ENCODE measurements at regions not wholly inside any gene's neighbourhood (a gene's known extent, or its start where the extent isn't known, plus 50 kb on each side); places are given as distances from the start of the nearest gene placed in this dataset.

- DNase-seq (ENCODE audit: extremely low read depth, low read depth), result no peak
- no peak overlapping the region for H3K4me3 ChIP-seq (replicated peaks; ENCODE audit: low read depth, low read length)
- TF ChIP-seq CTCF (IDR thresholded peaks at IDR 0.05; ENCODE audit: low read depth, low read length, missing control alignments), result no peak
These were observed 833.0 kb downstream of the DIAPH3 start for GRCh38 chr13:59330764-59331163.

DNA sequence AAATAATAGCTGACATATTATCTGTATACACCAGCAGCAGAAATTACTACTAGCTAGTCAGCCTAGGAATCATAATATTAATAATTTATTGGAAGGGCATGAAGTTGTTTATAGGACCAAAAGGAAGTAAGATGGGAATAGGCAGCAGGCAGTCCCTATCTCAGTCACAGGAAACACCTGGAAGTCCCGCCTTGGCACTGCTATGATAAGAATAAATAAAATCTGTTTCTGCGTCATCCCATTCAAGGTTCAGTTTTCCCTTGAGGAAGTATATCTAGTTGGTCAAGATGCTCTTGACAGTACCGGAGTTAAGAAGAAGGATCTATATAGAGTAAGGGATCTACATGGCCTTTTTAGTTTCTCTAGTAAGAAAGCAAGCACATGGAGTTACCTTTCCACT lies 830.8 kb downstream of the DIAPH3 start:
- TF ChIP-seq CTCF (IDR thresholded peaks at IDR 0.05; ENCODE audit: low read depth, low read length, missing control alignments), result no peak
- no peak for DNase-seq (ENCODE audit: extremely low read depth, low read depth)
- no peak overlapping the region for H3K4me3 ChIP-seq (replicated peaks; ENCODE audit: low read depth, low read length)

GRCh38 chr13:59337070-59337469 lies 826.7 kb downstream of the DIAPH3 start:
- DNase-seq (ENCODE audit: extremely low read depth, low read depth), result no peak
- no peak overlapping the region for H3K4me3 ChIP-seq (replicated peaks; ENCODE audit: low read depth, low read length)
- no peak for TF ChIP-seq CTCF (IDR thresholded peaks at IDR 0.05; ENCODE audit: low read depth, low read length, missing control alignments)

- no peak for DNase-seq (ENCODE audit: extremely low read depth, low read depth)
- no peak overlapping the region for H3K4me3 ChIP-seq (replicated peaks; ENCODE audit: low read depth, low read length)
- no peak for TF ChIP-seq CTCF (IDR thresholded peaks at IDR 0.05; ENCODE audit: low read depth, low read length, missing control alignments)
These were observed 823.6 kb downstream of the DIAPH3 start for GRCh38 chr13:59340151-59340550.

DNA sequence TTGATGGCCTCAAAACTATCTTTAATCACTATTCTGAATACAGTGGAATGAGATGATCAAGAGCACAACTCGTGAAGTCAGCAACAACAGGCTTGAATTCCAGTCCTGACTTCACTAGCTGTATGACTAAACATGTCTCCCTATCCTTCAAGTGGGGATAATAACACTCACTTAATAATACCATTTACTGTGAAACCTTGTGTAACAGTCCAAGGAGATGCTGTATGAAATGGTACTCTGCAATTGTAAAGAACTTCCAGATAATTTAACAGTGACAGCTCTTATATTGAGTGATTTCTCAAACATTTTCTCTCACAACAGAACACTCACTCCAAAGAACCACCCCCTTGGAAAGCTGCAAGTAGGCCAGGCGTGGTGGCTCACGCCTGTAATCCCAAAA lies 823.1 kb downstream of the DIAPH3 start:
- H3K4me3 ChIP-seq (replicated peaks; ENCODE audit: low read depth, low read length), result no peak overlapping the region
- no peak for DNase-seq (ENCODE audit: extremely low read depth, low read depth)
- TF ChIP-seq CTCF (IDR thresholded peaks at IDR 0.05; ENCODE audit: low read depth, low read length, missing control alignments), result no peak

DNA sequence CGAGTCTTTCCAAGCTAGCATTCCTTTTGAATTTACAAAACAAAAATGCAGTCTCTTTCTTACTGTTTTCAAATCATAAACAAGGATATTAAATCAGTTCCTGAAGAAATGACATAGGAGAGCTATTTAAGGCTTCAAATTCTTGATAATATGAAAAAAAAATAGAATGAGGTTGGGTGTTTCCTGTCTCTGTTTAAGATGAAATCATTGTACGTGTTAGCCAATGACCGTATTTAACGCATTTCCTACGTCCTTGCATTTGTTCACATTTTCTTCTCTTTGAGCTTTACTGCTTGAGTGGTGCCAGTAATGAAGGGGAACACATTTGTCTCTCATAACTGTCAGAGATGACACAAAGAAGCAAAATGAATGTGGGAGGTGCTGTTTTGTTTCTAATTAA lies 821.3 kb downstream of the DIAPH3 start:
- TF ChIP-seq CTCF (IDR thresholded peaks at IDR 0.05; ENCODE audit: low read depth, low read length, missing control alignments), result no peak

DNA sequence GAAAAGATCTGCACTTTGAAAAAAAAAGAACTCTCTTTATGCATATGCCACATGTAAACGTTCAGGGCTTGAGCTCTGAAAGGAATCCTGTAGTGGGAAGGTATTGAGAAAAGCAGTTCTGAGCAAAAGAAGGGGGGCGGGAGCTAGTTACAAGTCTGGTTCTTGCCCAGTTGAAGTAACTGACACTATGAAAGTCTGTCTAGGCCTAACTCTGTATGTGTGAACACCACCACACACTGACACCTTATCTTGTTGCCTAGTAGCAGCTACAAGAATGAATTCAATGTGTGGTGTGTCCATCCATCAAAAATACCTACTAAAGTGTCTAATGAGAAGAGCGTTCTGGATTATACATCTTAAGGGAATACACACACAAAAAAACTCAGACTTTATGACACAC lies 820.6 kb downstream of the DIAPH3 start:
- DNase-seq (ENCODE audit: extremely low read depth, low read depth), result no peak
- H3K4me3 ChIP-seq (replicated peaks; ENCODE audit: low read depth, low read length), result no peak overlapping the region
- no peak for TF ChIP-seq CTCF (IDR thresholded peaks at IDR 0.05; ENCODE audit: low read depth, low read length, missing control alignments)

More for the DNA sequence above, 821.3 kb downstream of the DIAPH3 start:
- no peak overlapping the region for H3K4me3 ChIP-seq (replicated peaks; ENCODE audit: low read depth, low read length)
- DNase-seq (ENCODE audit: extremely low read depth, low read depth), result no peak
